Fibroblast of mammary gland (primary cell): ENCODE measurements at regions not wholly inside any gene's neighbourhood (a gene's known extent, or its start where the extent isn't known, plus 50 kb on each side); places are given as distances from the start of the nearest gene placed in this dataset.
"Not testable (repeated sequence)": the region's sequence is repeated elsewhere in the genome, so short reads cannot be mapped to it uniquely, and the experiment has no call there.

Experiments used
- DNase-seq: peaks from one replicate; pipeline ENCODE4 v3.0.0-alpha.2; 2010; ENCODE audit warnings: low read depth
- H3K4me3 ChIP-seq: 2 replicates; pipeline ENCODE4 v1.5.1; 2011; ENCODE audit warnings: low read depth, mild to moderate bottlenecking, low read length, moderate library complexity; ENCODE audit not compliant: control insufficient read depth
- TF ChIP-seq, protein P1 (sequence below): conservative IDR thresholded peaks from 2 replicates; pipeline ENCODE4 v1.5.1; 2011; ENCODE audit warnings: low read depth, low read length, inconsistent platforms; ENCODE audit not compliant: control insufficient read depth, insufficient read depth

DNA sequence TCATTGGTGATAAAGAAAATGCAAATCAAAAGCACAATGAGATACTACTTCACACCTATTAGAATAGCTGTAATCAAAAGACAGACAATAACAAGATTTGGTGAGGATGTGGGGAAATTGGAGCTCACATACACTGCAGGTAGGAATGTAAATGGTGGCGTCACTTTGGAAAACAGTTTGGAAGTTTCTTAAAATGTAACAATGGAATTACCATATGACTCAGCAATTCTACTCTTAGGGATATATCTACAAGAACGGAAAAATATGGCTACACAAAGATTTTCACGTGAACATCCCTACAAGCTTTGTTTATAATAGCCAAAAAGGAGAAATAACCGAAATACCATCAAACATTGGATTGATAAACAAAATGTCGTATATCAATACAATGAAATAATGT is 270.4 kb downstream of the DOK5 start:
- TF ChIP-seq, protein P1, sequence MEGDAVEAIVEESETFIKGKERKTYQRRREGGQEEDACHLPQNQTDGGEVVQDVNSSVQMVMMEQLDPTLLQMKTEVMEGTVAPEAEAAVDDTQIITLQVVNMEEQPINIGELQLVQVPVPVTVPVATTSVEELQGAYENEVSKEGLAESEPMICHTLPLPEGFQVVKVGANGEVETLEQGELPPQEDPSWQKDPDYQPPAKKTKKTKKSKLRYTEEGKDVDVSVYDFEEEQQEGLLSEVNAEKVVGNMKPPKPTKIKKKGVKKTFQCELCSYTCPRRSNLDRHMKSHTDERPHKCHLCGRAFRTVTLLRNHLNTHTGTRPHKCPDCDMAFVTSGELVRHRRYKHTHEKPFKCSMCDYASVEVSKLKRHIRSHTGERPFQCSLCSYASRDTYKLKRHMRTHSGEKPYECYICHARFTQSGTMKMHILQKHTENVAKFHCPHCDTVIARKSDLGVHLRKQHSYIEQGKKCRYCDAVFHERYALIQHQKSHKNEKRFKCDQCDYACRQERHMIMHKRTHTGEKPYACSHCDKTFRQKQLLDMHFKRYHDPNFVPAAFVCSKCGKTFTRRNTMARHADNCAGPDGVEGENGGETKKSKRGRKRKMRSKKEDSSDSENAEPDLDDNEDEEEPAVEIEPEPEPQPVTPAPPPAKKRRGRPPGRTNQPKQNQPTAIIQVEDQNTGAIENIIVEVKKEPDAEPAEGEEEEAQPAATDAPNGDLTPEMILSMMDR, result no peak
- H3K4me3 ChIP-seq, result no peak overlapping the region
- no peak for DNase-seq

DNA sequence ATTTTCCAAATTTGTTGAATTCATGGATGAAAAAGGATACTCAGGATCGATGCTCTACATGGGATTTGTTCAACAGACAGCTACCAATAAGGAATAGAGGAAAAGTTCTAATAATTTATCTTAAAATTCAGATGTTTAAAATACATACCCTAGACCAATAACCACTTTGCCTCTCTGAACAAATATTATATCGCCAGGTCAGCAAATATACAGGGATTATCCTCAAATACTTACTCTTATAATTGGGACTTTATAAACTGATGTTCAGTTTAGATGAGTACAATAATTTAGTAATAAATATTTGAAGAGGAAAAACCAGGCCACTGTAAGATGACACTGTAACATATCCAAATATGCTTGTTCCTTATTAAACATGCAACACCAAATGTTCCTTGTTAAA is 268.7 kb downstream of the DOK5 start:
- TF ChIP-seq, protein P1, result no peak
- no peak overlapping the region for H3K4me3 ChIP-seq
- no peak for DNase-seq

DNA sequence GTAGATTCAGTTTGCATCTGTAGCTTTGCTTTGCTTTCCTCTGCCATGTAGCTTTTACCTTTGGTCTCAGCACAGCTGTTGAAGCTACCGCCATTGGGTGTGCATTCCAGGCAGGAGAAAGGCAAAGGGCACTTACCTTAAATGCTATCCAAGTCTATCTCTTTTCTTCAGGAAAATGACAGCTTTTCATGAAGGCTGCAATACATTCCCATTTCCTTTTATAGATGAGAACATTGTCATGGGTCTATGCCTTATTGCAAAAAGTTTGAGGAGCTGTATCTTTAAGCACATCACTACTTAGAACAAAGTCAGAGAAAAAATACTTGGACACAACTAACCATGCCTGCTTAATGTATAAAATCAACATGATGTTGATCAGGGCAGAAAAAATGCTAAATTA is 266.8 kb downstream of the DOK5 start:
- TF ChIP-seq, protein P1, result no peak
- DNase-seq, result no peak
- H3K4me3 ChIP-seq, result no peak overlapping the region

DNA sequence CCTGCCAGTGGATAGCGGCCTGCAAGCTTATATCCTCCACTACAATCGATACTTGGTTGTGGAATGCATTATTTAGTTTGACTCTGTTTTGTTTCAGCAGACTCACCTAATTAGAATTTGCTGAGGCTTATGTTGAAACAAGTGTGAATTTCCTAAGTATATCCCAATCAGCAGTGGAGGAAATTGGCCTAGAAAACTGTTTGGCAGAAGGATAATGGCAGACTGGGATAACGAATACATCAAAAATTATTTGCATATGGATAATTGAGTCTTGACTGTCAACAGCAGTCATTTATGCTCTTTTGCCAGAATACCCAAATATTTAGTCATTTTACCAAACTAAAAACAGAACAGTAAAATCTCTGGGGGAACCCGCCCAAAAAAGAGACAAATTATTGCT is 261.0 kb downstream of the DOK5 start:
- no peak for DNase-seq
- H3K4me3 ChIP-seq, result no peak overlapping the region
- TF ChIP-seq, protein P1, result no peak

DNA sequence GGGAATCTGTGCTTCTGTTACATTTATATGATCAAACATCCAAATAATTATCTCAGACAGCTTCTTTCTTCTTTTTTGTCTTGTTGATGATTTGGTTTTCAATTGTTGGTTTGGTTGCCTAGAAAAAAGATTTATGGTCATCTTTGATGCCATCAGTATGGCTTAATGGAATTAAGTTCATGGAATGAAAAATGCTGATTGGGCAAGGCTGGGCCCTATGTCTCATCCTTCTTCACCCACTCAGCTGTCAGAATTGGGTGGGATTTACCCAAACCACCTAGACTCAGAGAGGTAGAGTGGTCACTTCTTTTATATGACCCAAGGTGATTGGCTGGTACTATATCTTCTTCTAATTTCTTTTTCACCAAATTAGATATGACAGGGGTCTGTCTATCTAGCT is 258.3 kb downstream of the DOK5 start:
- TF ChIP-seq, protein P1, result no peak
- DNase-seq, result no peak
- no peak overlapping the region for H3K4me3 ChIP-seq

GRCh38 chr20:54727490-54727889 is 252.1 kb downstream of the DOK5 start:
- DNase-seq, result no peak
- H3K4me3 ChIP-seq, result no peak overlapping the region
- TF ChIP-seq, protein P1, result no peak

- no peak for DNase-seq
- TF ChIP-seq, protein P1, result no peak
- no peak overlapping the region for H3K4me3 ChIP-seq
Measured at GRCh38 chr20:54726687-54727300, 251.4 kb downstream of the DOK5 start.

- H3K4me3 ChIP-seq, DNase-seq: not testable (repeated sequence)
Measured at GRCh38 chr20:54725266-54725665, 249.9 kb downstream of the DOK5 start.
